MM.1S (cell line): ENCODE measurements at regions not wholly inside any gene's neighbourhood (a gene's known extent, or its start where the extent isn't known, plus 50 kb on each side); places are given as distances from the start of the nearest gene placed in this dataset.

Experiments
- DNase-seq: peaks from one replicate; pipeline ENCODE4 v3.0.0-alpha.2; 2015
- H2AFZ ChIP-seq: fragments of 300-600 bp; sonication (generic); 2 replicates; pipeline ENCODE4 v1.6.0; 2016; ENCODE audit warnings: antibody characterized with exemption, low read length
- H3F3A ChIP-seq: fragments of 300-600 bp; sonication (generic); 2 replicates; pipeline ENCODE4 v1.6.1; 2016; ENCODE audit warnings: mild to moderate bottlenecking, antibody characterized with exemption, low read length, moderate library complexity, mixed read lengths; ENCODE audit not compliant: insufficient read depth
- H3K27ac ChIP-seq: fragments of 300-600 bp; sonication (generic); 2 replicates; pipeline ENCODE4 v1.5.1; 2016; ENCODE audit warnings: mild to moderate bottlenecking, low read length
- H3K27me3 ChIP-seq: fragments of 300-600 bp; sonication (generic); replicated peaks from 2 replicates; pipeline ENCODE4 v1.6.0; 2016; ENCODE audit warnings: low read length; ENCODE audit not compliant: insufficient read depth
- H3K36me3 ChIP-seq: fragments of 300-600 bp; sonication (generic); replicated peaks from 2 replicates; pipeline ENCODE4 v1.6.1; 2016; ENCODE audit warnings: mild to moderate bottlenecking, low read length, mixed read lengths; ENCODE audit not compliant: insufficient read depth
- H3K4me1 ChIP-seq: fragments of 300-600 bp; sonication (generic); 2 replicates; pipeline ENCODE4 v1.6.1; 2016; ENCODE audit warnings: low read length, mixed read lengths
- H3K4me2 ChIP-seq: fragments of 300-600 bp; sonication (generic); 2 replicates; pipeline ENCODE4 v1.6.0; 2016; ENCODE audit warnings: low read depth, low read length
- H3K4me3 ChIP-seq: fragments of 300-600 bp; sonication (generic); 2 replicates; pipeline ENCODE4 v1.5.1; 2016; ENCODE audit warnings: low read length, mixed read lengths
- H3K79me2 ChIP-seq: fragments of 300-600 bp; sonication (generic); 2 replicates; pipeline ENCODE4 v1.6.1; 2016; ENCODE audit warnings: mixed run types, low read length, mixed read lengths
- H3K9ac ChIP-seq: fragments of 300-600 bp; sonication (generic); 2 replicates; pipeline ENCODE4 v1.6.1; 2016; ENCODE audit warnings: low read length, mixed read lengths
- H3K9me2 ChIP-seq: fragments of 300-600 bp; sonication (generic); replicated peaks from 2 replicates; pipeline ENCODE4 v1.6.1; 2016; ENCODE audit warnings: mild to moderate bottlenecking, low read length, mixed read lengths; ENCODE audit not compliant: insufficient read depth
- H3K9me3 ChIP-seq: fragments of 300-600 bp; sonication (generic); replicated peaks from 2 replicates; pipeline ENCODE4 v1.6.1; 2016; ENCODE audit warnings: mild to moderate bottlenecking, low read length, mixed read lengths; ENCODE audit not compliant: insufficient read depth
- H4K20me1 ChIP-seq: fragments of 300-600 bp; sonication (generic); 2 replicates; pipeline ENCODE4 v1.6.1; 2016; ENCODE audit warnings: mild to moderate bottlenecking, low read length, moderate library complexity, mixed read lengths; ENCODE audit not compliant: insufficient read depth
- EZH2 ChIP-seq: fragments of 300-600 bp; sonication (generic); optimal IDR thresholded peaks from 2 replicates; pipeline ENCODE3; 2017; ENCODE audit warnings: low read depth, mild to moderate bottlenecking, antibody characterized with exemption, low read length, mixed read lengths
- EZH2phosphoT487 ChIP-seq: fragments of 300-600 bp; sonication (generic); IDR thresholded peaks from 2 replicates; pipeline ENCODE4 v1.6.1; 2018; ENCODE audit warnings: antibody characterized with exemption, low read length
- TF ChIP-seq, protein P1 (sequence below): fragments of 300-600 bp; sonication (generic); IDR thresholded peaks from 2 replicates; pipeline ENCODE4 v1.5.1; 2016; ENCODE audit warnings: antibody characterized with exemption, low read length, mixed read lengths

DNA sequence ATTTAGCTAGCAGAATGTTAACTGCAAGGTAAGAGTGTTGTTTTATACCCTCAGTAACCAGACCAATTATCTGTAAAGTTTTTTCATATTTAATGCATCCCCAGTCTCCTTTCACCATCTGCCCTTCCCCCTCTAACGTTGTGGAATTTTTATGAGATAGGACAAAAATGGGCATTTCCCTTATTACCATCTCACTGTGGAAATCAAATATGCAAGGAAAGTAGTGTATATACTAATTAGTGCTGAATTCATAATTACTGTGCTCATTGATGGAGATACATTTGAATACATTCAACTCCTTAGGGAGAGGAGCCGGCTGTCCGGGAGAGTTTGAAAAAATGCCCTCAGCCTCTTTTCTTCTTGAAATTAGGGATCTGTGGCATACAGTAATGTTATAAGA lies 423.4 kb upstream of the MGMT start:
- H3K4me2 ChIP-seq: no peak overlapping the region
- H2AFZ ChIP-seq: no peak overlapping the region
- H3K4me3 ChIP-seq: no peak overlapping the region
- H3K27ac ChIP-seq: no peak overlapping the region
- H3K4me1 ChIP-seq: no peaks in the 10 kb centered on the region
- no peaks in the 10 kb centered on the region for H3K79me2 ChIP-seq
- H3F3A ChIP-seq: no peaks in the 10 kb centered on the region
- H3K27me3 ChIP-seq: no peaks in the 10 kb centered on the region
- H3K9ac ChIP-seq: no peak overlapping the region
- no peaks in the 10 kb centered on the region for H3K36me3 ChIP-seq
- DNase-seq: no peak
- H4K20me1 ChIP-seq: no peaks in the 10 kb centered on the region
- H3K9me3 ChIP-seq: no peaks in the 10 kb centered on the region
- H3K9me2 ChIP-seq: no peaks in the 10 kb centered on the region
- TF ChIP-seq EZH2phosphoT487 (no peak), EZH2 (no peak)
- TF ChIP-seq, protein P1, sequence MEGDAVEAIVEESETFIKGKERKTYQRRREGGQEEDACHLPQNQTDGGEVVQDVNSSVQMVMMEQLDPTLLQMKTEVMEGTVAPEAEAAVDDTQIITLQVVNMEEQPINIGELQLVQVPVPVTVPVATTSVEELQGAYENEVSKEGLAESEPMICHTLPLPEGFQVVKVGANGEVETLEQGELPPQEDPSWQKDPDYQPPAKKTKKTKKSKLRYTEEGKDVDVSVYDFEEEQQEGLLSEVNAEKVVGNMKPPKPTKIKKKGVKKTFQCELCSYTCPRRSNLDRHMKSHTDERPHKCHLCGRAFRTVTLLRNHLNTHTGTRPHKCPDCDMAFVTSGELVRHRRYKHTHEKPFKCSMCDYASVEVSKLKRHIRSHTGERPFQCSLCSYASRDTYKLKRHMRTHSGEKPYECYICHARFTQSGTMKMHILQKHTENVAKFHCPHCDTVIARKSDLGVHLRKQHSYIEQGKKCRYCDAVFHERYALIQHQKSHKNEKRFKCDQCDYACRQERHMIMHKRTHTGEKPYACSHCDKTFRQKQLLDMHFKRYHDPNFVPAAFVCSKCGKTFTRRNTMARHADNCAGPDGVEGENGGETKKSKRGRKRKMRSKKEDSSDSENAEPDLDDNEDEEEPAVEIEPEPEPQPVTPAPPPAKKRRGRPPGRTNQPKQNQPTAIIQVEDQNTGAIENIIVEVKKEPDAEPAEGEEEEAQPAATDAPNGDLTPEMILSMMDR: no peak

DNA sequence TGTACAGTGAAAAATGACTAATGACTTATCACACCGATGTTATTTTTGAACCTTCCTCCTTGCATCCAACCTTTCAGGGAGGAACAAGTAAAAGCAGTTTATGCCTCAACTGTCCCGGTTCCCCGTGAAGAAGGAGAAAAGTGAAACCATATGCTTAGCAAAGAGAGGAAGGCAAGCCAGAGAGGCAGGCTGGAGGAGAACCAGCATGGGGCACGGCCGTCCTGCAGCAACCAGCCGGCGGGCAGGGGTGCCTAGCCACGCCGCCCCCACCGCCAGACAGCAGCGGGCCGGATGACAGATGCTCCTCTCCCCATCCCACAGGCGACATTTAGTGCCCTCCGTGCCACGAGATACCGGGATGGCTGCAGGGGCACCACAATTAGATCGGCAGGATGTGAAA lies 421.4 kb upstream of the MGMT start:
- TF ChIP-seq EZH2: no peak
- TF ChIP-seq, protein P1: no peak
- no peak for TF ChIP-seq EZH2phosphoT487
- DNase-seq: no peak
- Histone ChIP-seq H2AFZ (no peak overlapping the region), H3K9me3 (no peaks in the 10 kb centered on the region), H3K79me2 (no peaks in the 10 kb centered on the region), H3K4me3 (no peak overlapping the region), H3K27me3 (no peaks in the 10 kb centered on the region), H3K4me1 (no peaks in the 10 kb centered on the region), H4K20me1 (no peaks in the 10 kb centered on the region), H3K4me2 (no peak overlapping the region), H3K9me2 (no peaks in the 10 kb centered on the region), H3K9ac (no peak overlapping the region), H3K36me3 (no peaks in the 10 kb centered on the region), H3F3A (no peaks in the 10 kb centered on the region), H3K27ac (no peak overlapping the region)

DNA sequence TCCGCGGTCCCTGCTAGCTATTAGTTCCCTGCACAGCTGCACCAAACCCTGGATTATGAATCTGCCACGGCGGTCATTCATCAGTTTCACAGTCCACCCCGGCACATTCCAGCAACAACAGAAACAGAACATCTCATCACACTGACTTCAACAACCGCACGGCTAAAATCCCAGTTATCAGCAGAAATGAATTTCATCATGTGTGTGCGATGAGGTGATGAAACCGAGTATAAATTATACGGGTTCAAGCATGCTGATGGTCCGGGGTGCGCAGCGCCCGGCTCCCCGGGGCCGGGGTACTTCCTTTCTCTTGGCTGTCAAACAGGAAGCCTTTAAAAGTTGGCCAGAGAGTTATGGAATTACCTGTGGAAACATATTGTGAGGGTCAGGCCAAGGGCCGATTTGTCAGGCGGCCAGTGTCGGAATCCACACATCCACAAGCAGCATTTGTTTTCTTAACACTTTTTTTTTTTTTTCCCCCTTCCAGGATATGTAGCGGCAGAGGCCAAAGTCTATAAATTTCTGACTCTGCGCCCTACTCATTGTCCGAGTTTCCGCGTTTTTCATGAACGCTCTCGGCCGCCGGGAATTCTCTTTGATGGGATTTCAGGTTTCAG lies 420.9 kb upstream of the MGMT start:
- no peak overlapping the region for H3K9ac ChIP-seq
- no peaks in the 10 kb centered on the region for H3K9me2 ChIP-seq
- DNase-seq: no peak
- H3K36me3 ChIP-seq: no peaks in the 10 kb centered on the region
- H3F3A ChIP-seq: no peaks in the 10 kb centered on the region
- no peak overlapping the region for H3K4me3 ChIP-seq
- no peaks in the 10 kb centered on the region for H3K27me3 ChIP-seq
- TF ChIP-seq, protein P1: no peak
- no peak for TF ChIP-seq EZH2phosphoT487
- TF ChIP-seq EZH2: no peak
- H3K79me2 ChIP-seq: no peaks in the 10 kb centered on the region
- H3K27ac ChIP-seq: no peak overlapping the region
- no peak overlapping the region for H2AFZ ChIP-seq
- H4K20me1 ChIP-seq: no peaks in the 10 kb centered on the region
- no peaks in the 10 kb centered on the region for H3K9me3 ChIP-seq
- H3K4me1 ChIP-seq: no peaks in the 10 kb centered on the region
- no peak overlapping the region for H3K4me2 ChIP-seq
